Activated CD8-positive, alpha-beta T cell treated with anti-CD3 and anti-CD28 coated beads for 36 hours (primary cell): ENCODE measurements at regions not wholly inside any gene's neighbourhood (a gene's known extent, or its start where the extent isn't known, plus 50 kb on each side); places are given as distances from the start of the nearest gene placed in this dataset.

Source experiments
- ATAC-seq: fragments of 200-7000 bp; cut with Tn5 transposase; one replicate; pipeline ENCODE4 v1.10.0; 2021; ENCODE audit warnings: mild to moderate bottlenecking, moderate library complexity
- CTCF ChIA-PET: fragments of 350-600 bp; sonication (Branson Sonifier 250); formaldehyde crosslinking; loops from one replicate; lab custom pipeline; 2021; ENCODE audit warnings: antibody characterized with exemption; lab: Charles Lee
- POLR2A ChIA-PET: fragments of 350-600 bp; sonication (Branson Sonifier 250); formaldehyde crosslinking; loops from one replicate; lab custom pipeline; 2021; ENCODE audit warnings: antibody characterized with exemption; lab: Charles Lee
- DNase-seq: peaks from one replicate; pipeline ENCODE4 v3.0.0-alpha.2; 2020
- H3K27ac Mint-ChIP-seq: one replicate; pipeline ENCODE4 v1.8.0; 2021; ENCODE audit warnings: mild to moderate bottlenecking, mixed read lengths
- H3K27me3 Mint-ChIP-seq: one replicate; pipeline ENCODE4 v1.8.0; 2021; ENCODE audit warnings: mixed read lengths
- H3K36me3 Mint-ChIP-seq: one replicate; pipeline ENCODE4 v1.8.0; 2021; ENCODE audit warnings: low read depth, mixed read lengths
- H3K4me1 Mint-ChIP-seq: one replicate; pipeline ENCODE4 v1.8.0; 2021; ENCODE audit warnings: low read depth, mixed read lengths
- H3K4me3 Mint-ChIP-seq: one replicate; pipeline ENCODE4 v1.8.0; 2021; ENCODE audit warnings: mild to moderate bottlenecking, moderate library complexity, mixed read lengths
- H3K9me3 Mint-ChIP-seq: one replicate; pipeline ENCODE4 v1.8.0; 2021; ENCODE audit warnings: mixed read lengths
- intact Hi-C: fragments of 100-400 bp; cut with micrococcal nuclease; formaldehyde crosslinking; loops from one replicate; pipeline ENCODE4 v1.10.0; 2022
- TF ChIP-seq, protein P1 (sequence below): fragments of 200-600 bp; IDR thresholded peaks from one replicate; pipeline ENCODE4 v1.8.0; 2022; ENCODE audit warnings: antibody characterized with exemption, mild to moderate bottlenecking

DNA sequence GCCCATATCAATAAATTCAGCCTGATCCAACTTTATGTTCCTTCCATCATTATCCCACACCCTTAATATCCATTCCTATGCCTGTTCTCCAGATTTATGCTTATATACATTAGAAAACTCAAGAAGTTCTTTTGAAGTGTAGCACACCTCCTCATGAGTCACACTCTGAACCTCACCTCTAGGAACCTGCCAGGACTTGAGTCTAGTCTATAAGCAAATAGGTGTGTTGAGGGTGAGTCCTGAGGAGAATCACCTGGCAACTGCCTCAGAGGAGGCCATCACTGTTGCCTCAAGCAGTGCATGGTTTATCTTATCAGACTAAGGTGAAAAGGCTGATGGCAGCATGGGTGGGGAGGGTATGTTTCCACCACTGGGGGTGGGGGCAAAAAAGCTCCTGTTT is 496.7 kb downstream of the C6orf118 start:
- intact Hi-C loops = no loop called here
- H3K9me3 Mint-ChIP-seq = peaks cover 19% of the 10 kb centered on the region
- H3K4me3 Mint-ChIP-seq = no peak overlapping the region
- POLR2A ChIA-PET = no interaction called here
- no peak for DNase-seq
- TF ChIP-seq, protein P1, sequence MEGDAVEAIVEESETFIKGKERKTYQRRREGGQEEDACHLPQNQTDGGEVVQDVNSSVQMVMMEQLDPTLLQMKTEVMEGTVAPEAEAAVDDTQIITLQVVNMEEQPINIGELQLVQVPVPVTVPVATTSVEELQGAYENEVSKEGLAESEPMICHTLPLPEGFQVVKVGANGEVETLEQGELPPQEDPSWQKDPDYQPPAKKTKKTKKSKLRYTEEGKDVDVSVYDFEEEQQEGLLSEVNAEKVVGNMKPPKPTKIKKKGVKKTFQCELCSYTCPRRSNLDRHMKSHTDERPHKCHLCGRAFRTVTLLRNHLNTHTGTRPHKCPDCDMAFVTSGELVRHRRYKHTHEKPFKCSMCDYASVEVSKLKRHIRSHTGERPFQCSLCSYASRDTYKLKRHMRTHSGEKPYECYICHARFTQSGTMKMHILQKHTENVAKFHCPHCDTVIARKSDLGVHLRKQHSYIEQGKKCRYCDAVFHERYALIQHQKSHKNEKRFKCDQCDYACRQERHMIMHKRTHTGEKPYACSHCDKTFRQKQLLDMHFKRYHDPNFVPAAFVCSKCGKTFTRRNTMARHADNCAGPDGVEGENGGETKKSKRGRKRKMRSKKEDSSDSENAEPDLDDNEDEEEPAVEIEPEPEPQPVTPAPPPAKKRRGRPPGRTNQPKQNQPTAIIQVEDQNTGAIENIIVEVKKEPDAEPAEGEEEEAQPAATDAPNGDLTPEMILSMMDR = no peak
- CTCF ChIA-PET = no interaction called here
- no peaks in the 10 kb centered on the region for H3K36me3 Mint-ChIP-seq
- H3K27ac Mint-ChIP-seq = no peak overlapping the region
- ATAC-seq = no peak
- H3K4me1 Mint-ChIP-seq = no peaks in the 10 kb centered on the region
- no peaks in the 10 kb centered on the region for H3K27me3 Mint-ChIP-seq

DNA sequence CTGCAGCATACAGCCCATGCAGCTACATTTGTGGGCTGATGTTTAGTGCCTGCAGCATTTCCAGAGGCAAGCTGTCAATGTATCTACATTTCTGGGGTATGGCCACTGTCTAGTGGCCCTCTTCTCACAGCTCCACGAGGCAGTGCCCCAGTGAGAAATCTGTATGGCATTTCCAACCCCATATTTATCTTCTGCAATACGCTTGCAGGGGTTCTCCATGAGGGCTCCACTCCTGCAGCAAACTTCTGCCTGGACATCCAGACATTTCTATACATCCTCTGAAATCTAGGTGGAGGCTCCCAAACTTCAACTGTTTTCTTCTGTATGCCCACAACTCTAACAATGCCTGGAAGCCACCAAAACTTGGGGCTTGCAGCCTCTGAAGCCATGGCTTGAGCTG is 502.3 kb downstream of the C6orf118 start:
- H3K9me3 Mint-ChIP-seq = peaks cover 33% of the 10 kb centered on the region
- no peak for DNase-seq
- no peak overlapping the region for H3K27ac Mint-ChIP-seq
- no peaks in the 10 kb centered on the region for H3K4me1 Mint-ChIP-seq
- no peaks in the 10 kb centered on the region for H3K36me3 Mint-ChIP-seq
- intact Hi-C loops = no loop called here
- H3K4me3 Mint-ChIP-seq = no peak overlapping the region
- ChIA-PET CTCF (no interaction called here), POLR2A (no interaction called here)
- TF ChIP-seq, protein P1 = no peak
- H3K27me3 Mint-ChIP-seq = no peaks in the 10 kb centered on the region
- no peak for ATAC-seq

- CTCF ChIA-PET = no interaction called here
- Mint-ChIP-seq H3K27me3 (no peaks in the 10 kb centered on the region), H3K36me3 (no peaks in the 10 kb centered on the region), H3K4me3 (no peak overlapping the region), H3K9me3 (peaks cover 13% of the 10 kb centered on the region), H3K27ac (no peak overlapping the region), H3K4me1 (no peaks in the 10 kb centered on the region)
- intact Hi-C loops = no loop called here
- TF ChIP-seq, protein P1 = no peak
- DNase-seq (no peak), ATAC-seq (no peak)
- POLR2A ChIA-PET = no interaction called here
Measured at GRCh38 chr6:164795056-164795815, 514.2 kb downstream of the C6orf118 start.

- CTCF ChIA-PET = no interaction called here
- H3K36me3 Mint-ChIP-seq = no peaks in the 10 kb centered on the region
- DNase-seq (no peak), ATAC-seq (no peak)
- POLR2A ChIA-PET = no interaction called here
- no peaks in the 10 kb centered on the region for H3K27me3 Mint-ChIP-seq
- no peak overlapping the region for H3K27ac Mint-ChIP-seq
- intact Hi-C loops = no loop called here
- H3K9me3 Mint-ChIP-seq = peaks cover 13% of the 10 kb centered on the region
- TF ChIP-seq, protein P1 = no peak
- no peaks in the 10 kb centered on the region for H3K4me1 Mint-ChIP-seq
- H3K4me3 Mint-ChIP-seq = no peak overlapping the region
Measured at GRCh38 chr6:164792666-164793065, 516.7 kb downstream of the C6orf118 start.

DNA sequence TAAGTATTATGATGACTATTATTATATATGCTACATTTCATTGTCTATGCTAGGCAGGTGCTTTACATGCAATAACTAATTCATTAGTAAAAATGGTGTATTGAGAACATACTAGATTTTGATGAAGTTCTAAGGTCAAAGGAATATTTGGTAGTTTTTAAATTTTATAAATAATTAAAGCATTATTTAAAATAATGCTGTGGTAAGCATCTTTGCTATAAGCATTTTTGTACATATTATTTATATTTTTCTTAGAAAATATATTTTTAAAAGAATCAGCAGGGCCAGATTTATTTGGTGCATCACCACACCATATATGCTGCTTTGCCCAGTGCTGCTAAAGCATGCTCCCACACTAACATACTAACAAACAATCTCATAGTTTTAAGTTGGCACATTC is 517.9 kb downstream of the C6orf118 start:
- H3K36me3 Mint-ChIP-seq = no peaks in the 10 kb centered on the region
- intact Hi-C loops = no loop called here
- no peaks in the 10 kb centered on the region for H3K27me3 Mint-ChIP-seq
- DNase-seq = no peak
- H3K4me1 Mint-ChIP-seq = no peaks in the 10 kb centered on the region
- ATAC-seq = no peak
- H3K9me3 Mint-ChIP-seq = peaks cover 13% of the 10 kb centered on the region
- H3K27ac Mint-ChIP-seq = no peak overlapping the region
- TF ChIP-seq, protein P1 = no peak
- ChIA-PET CTCF (no interaction called here), POLR2A (no interaction called here)
- no peak overlapping the region for H3K4me3 Mint-ChIP-seq
